ENCODE measurements at regions not wholly inside any gene's neighbourhood (a gene's known extent, or its start where the extent isn't known, plus 50 kb on each side); places are given as distances from the start of the nearest gene placed in this dataset.

- H2AK5ac ChIP-seq (ENCODE audit: low read depth, low read length): no peak overlapping the region
- no peak overlapping the region for H3K4me3 ChIP-seq (ENCODE audit: low read length in 2 of 2)
- no peaks in the 10 kb centered on the region for H3K36me3 ChIP-seq (replicated peaks in 1 of 2; ENCODE audit: control insufficient read depth in 2 of 2, insufficient read depth in 2 of 2, low read length in 2 of 2)
- no peak overlapping the region for H3K4me2 ChIP-seq (ENCODE audit: insufficient read depth, low read length, poor library complexity, severe bottlenecking)
- no peak overlapping the region for H3K14ac ChIP-seq (ENCODE audit: low read length)
- peaks cover 0 to 2% of the 10 kb centered on the region in 2 donors for H3K4me1 ChIP-seq (ENCODE audit: control insufficient read depth in 2 of 2, insufficient read depth in 1 of 2, low read depth in 1 of 2, low read length in 2 of 2)
- H4K91ac ChIP-seq (ENCODE audit: low read depth, low read length, poor library complexity): no peak overlapping the region
- H3K9me3 ChIP-seq (replicated peaks in 1 of 2; ENCODE audit: control insufficient read depth in 2 of 2, insufficient read depth in 1 of 2, low read depth in 1 of 2, low read length in 2 of 2): peaks cover 0 to 3% of the 10 kb centered on the region in 2 donors
- WGBS, 2 donors (ENCODE audit: extremely low coverage in 2 of 2, insufficient read length in 2 of 2, insufficient replicate concordance in 1 of 2): no CpG with 5 or more reads among the region's 2 CpGs
- no peak overlapping the region for H2AFZ ChIP-seq (ENCODE audit: low read length)
- H2BK12ac ChIP-seq (ENCODE audit: low read length): no peak overlapping the region
- no peak overlapping the region for H3K27ac ChIP-seq (replicated peaks; ENCODE audit: low read length)
- H3K79me1 ChIP-seq (ENCODE audit: low read depth, low read length): no peaks in the 10 kb centered on the region
- no peak overlapping the region for H3K23ac ChIP-seq (ENCODE audit: low read depth, low read length, poor library complexity)
- no peaks in the 10 kb centered on the region for H3K27me3 ChIP-seq (ENCODE audit: control insufficient read depth in 3 of 3, insufficient read depth in 3 of 3, low read depth in 1 of 3, low read length in 3 of 3)
- H3K4ac ChIP-seq (ENCODE audit: low read length): no peak overlapping the region
- no peak overlapping the region for H3K9ac ChIP-seq (ENCODE audit: low read depth, low read length, poor library complexity)
- H2BK5ac ChIP-seq (ENCODE audit: low read length): no peak overlapping the region
- H3K18ac ChIP-seq (ENCODE audit: low read length): no peak overlapping the region
- no peak overlapping the region for H2BK120ac ChIP-seq (ENCODE audit: low read depth, low read length)
- no peak overlapping the region for H2BK15ac ChIP-seq (ENCODE audit: low read length)
- no peak for DNase-seq (ENCODE audit: low spot score)
- H4K8ac ChIP-seq (ENCODE audit: low read depth, low read length): no peak overlapping the region
Measured at GRCh38 chr2:216970359-216970915, 110.6 kb upstream of the TNP1 start.

DNA sequence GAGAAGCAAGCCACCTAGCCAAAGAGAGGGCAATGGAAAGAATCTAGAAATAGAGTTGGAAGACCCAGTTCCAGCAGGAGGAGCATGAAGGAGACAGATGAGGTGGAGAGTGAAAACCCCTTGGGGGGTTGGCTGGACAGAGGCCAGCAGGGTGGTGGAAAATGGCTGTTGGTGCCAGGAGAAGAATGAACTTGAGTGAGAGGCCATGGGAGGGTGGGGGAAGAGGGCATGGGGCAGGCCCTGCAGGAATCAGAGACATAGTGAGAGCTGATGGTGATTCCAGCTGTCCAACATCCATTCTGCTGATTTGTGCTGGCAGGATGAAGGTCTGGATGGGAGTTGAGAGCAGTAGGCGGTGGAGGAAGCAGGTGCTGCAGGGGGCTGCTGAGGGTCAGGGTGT lies 108.0 kb upstream of the TNP1 start:
- no peak overlapping the region for H3K14ac ChIP-seq (ENCODE audit: low read length)
- H3K27me3 ChIP-seq (ENCODE audit: control insufficient read depth in 3 of 3, insufficient read depth in 3 of 3, low read depth in 1 of 3, low read length in 3 of 3): no peaks in the 10 kb centered on the region
- H3K9ac ChIP-seq (ENCODE audit: low read depth, low read length, poor library complexity): no peak overlapping the region
- DNase-seq (ENCODE audit: low spot score): no peak
- no peak overlapping the region for H3K4me2 ChIP-seq (ENCODE audit: insufficient read depth, low read length, poor library complexity, severe bottlenecking)
- H3K23ac ChIP-seq (ENCODE audit: low read depth, low read length, poor library complexity): no peak overlapping the region
- no peak overlapping the region for H2BK5ac ChIP-seq (ENCODE audit: low read length)
- H2AK5ac ChIP-seq (ENCODE audit: low read depth, low read length): no peak overlapping the region
- no peaks in the 10 kb centered on the region for H3K36me3 ChIP-seq (replicated peaks in 1 of 2; ENCODE audit: control insufficient read depth in 2 of 2, insufficient read depth in 2 of 2, low read length in 2 of 2)
- H2AFZ ChIP-seq (ENCODE audit: low read length): no peak overlapping the region
- H2BK15ac ChIP-seq (ENCODE audit: low read length): no peak overlapping the region
- no peaks in the 10 kb centered on the region for H3K79me1 ChIP-seq (ENCODE audit: low read depth, low read length)
- no peak overlapping the region for H4K91ac ChIP-seq (ENCODE audit: low read depth, low read length, poor library complexity)
- no peak overlapping the region for H4K8ac ChIP-seq (ENCODE audit: low read depth, low read length)
- no peak overlapping the region for H3K18ac ChIP-seq (ENCODE audit: low read length)
- H3K27ac ChIP-seq (replicated peaks; ENCODE audit: low read length): no peak overlapping the region
- no peak overlapping the region for H2BK120ac ChIP-seq (ENCODE audit: low read depth, low read length)
- no peak overlapping the region for H2BK12ac ChIP-seq (ENCODE audit: low read length)
- no CpG with 5 or more reads among the region's 1 CpG for WGBS, 2 donors (ENCODE audit: extremely low coverage in 2 of 2, insufficient read length in 2 of 2, insufficient replicate concordance in 1 of 2)
- no peak overlapping the region for H3K4ac ChIP-seq (ENCODE audit: low read length)
- H3K4me3 ChIP-seq (ENCODE audit: low read length in 2 of 2): no peak overlapping the region
- peaks cover 0 to 3% of the 10 kb centered on the region in 2 donors for H3K9me3 ChIP-seq (replicated peaks in 1 of 2; ENCODE audit: control insufficient read depth in 2 of 2, insufficient read depth in 1 of 2, low read depth in 1 of 2, low read length in 2 of 2)
- H3K4me1 ChIP-seq (ENCODE audit: control insufficient read depth in 2 of 2, insufficient read depth in 1 of 2, low read depth in 1 of 2, low read length in 2 of 2): no peaks in the 10 kb centered on the region

DNA sequence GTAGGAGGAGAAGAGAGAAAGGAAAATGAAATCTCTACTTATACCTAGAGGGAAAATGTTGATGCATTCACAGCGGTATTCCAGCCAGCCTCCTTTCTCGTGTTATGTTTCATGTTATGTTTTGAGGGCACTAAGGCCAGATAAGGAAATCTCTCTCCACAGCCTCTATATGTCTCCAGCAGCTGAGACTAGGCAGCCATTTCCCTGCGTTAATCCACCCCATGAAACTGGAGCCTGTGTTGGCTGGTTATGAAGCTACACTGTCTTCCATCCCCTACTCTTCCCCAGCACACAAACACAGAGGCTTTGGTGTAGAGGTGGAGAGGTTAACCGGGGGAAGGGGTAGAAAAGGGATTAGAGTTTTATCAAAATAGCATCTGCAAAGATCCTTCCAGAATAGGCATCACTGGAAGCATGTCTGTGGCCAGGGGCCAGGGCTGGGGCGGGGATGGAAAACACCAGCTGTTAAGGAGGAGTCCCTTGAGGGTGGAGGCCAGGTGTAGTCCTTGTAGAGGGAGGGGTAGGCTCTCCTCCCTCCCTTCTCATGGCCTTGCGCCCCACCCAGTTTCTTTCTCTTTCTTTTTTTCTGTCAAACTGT lies 100.9 kb upstream of the TNP1 start:
- no peak overlapping the region for H3K4me2 ChIP-seq (ENCODE audit: insufficient read depth, low read length, poor library complexity, severe bottlenecking)
- no peak overlapping the region for H3K27ac ChIP-seq (replicated peaks; ENCODE audit: low read length)
- H2BK120ac ChIP-seq (ENCODE audit: low read depth, low read length): no peak overlapping the region
- H2BK12ac ChIP-seq (ENCODE audit: low read length): no peak overlapping the region
- peaks cover 0 to 2% of the 10 kb centered on the region in 2 donors for H3K4me1 ChIP-seq (ENCODE audit: control insufficient read depth in 2 of 2, insufficient read depth in 1 of 2, low read depth in 1 of 2, low read length in 2 of 2)
- H3K23ac ChIP-seq (ENCODE audit: low read depth, low read length, poor library complexity): no peak overlapping the region
- H3K14ac ChIP-seq (ENCODE audit: low read length): no peak overlapping the region
- no peaks in the 10 kb centered on the region for H3K27me3 ChIP-seq (ENCODE audit: control insufficient read depth in 3 of 3, insufficient read depth in 3 of 3, low read depth in 1 of 3, low read length in 3 of 3)
- H4K91ac ChIP-seq (ENCODE audit: low read depth, low read length, poor library complexity): no peak overlapping the region
- H3K79me1 ChIP-seq (ENCODE audit: low read depth, low read length): no peaks in the 10 kb centered on the region
- no peaks in the 10 kb centered on the region for H3K36me3 ChIP-seq (replicated peaks in 1 of 2; ENCODE audit: control insufficient read depth in 2 of 2, insufficient read depth in 2 of 2, low read length in 2 of 2)
- H2AK5ac ChIP-seq (ENCODE audit: low read depth, low read length): no peak overlapping the region
- H2BK15ac ChIP-seq (ENCODE audit: low read length): no peak overlapping the region
- H3K9ac ChIP-seq (ENCODE audit: low read depth, low read length, poor library complexity): no peak overlapping the region
- peak overlapping the region; percentile 41 for H2AFZ ChIP-seq (ENCODE audit: low read length)
- H3K4me3 ChIP-seq (ENCODE audit: low read length in 2 of 2): no peak overlapping the region
- peaks cover 0 to 9% of the 10 kb centered on the region in 2 donors for H3K9me3 ChIP-seq (replicated peaks in 1 of 2; ENCODE audit: control insufficient read depth in 2 of 2, insufficient read depth in 1 of 2, low read depth in 1 of 2, low read length in 2 of 2)
- WGBS, 2 donors (ENCODE audit: extremely low coverage in 2 of 2, insufficient read length in 2 of 2, insufficient replicate concordance in 1 of 2): no CpG with 5 or more reads among the region's 6 CpGs
- H2BK5ac ChIP-seq (ENCODE audit: low read length): no peak overlapping the region
- H3K18ac ChIP-seq (ENCODE audit: low read length): no peak overlapping the region
- no peak overlapping the region for H4K8ac ChIP-seq (ENCODE audit: low read depth, low read length)
- DNase-seq (ENCODE audit: low spot score): no peak
- H3K4ac ChIP-seq (ENCODE audit: low read length): no peak overlapping the region

DNA sequence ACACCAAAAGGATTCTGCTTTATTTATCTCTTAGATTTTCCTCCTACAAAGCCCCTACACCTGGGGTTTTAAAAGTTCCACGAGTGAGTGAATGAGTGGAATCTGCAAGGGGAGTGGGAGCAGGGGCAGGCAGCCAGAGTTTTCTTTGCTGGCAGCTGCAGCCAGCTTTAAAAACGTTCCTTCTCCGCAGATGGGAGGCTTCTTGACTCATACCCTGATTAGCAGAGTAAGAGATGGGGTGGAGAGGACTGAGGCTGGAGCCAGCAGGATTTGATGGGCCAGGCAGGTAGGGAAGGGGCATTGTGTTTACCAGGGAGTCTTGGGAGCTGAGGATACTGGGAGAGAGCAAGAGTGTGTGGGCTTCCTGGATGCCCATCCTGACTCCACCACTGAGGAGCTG lies 99.6 kb upstream of the TNP1 start:
- Histone ChIP-seq H4K8ac (ENCODE audit: low read depth, low read length) (no peak overlapping the region), H3K23ac (ENCODE audit: low read depth, low read length, poor library complexity) (no peak overlapping the region), H2BK5ac (ENCODE audit: low read length) (no peak overlapping the region), H2BK120ac (ENCODE audit: low read depth, low read length) (no peak overlapping the region), H2BK15ac (ENCODE audit: low read length) (no peak overlapping the region), H2AK5ac (ENCODE audit: low read depth, low read length) (no peak overlapping the region), H3K9me3 (replicated peaks in 1 of 2; ENCODE audit: control insufficient read depth in 2 of 2, insufficient read depth in 1 of 2, low read depth in 1 of 2, low read length in 2 of 2) (peaks cover 0 to 22% of the 10 kb centered on the region in 2 donors), H3K4me1 (ENCODE audit: control insufficient read depth in 2 of 2, insufficient read depth in 1 of 2, low read depth in 1 of 2, low read length in 2 of 2) (peaks cover 0 to 2% of the 10 kb centered on the region in 2 donors), H3K4me2 (ENCODE audit: insufficient read depth, low read length, poor library complexity, severe bottlenecking) (no peak overlapping the region), H3K18ac (ENCODE audit: low read length) (no peak overlapping the region), H3K4ac (ENCODE audit: low read length) (no peak overlapping the region), H3K27ac (replicated peaks; ENCODE audit: low read length) (no peak overlapping the region), H4K91ac (ENCODE audit: low read depth, low read length, poor library complexity) (no peak overlapping the region), H2AFZ (ENCODE audit: low read length) (peak overlapping the region; percentile 74), H3K9ac (ENCODE audit: low read depth, low read length, poor library complexity) (no peak overlapping the region), H3K14ac (ENCODE audit: low read length) (no peak overlapping the region), H3K79me1 (ENCODE audit: low read depth, low read length) (no peaks in the 10 kb centered on the region), H3K36me3 (replicated peaks in 1 of 2; ENCODE audit: control insufficient read depth in 2 of 2, insufficient read depth in 2 of 2, low read length in 2 of 2) (no peaks in the 10 kb centered on the region), H3K4me3 (ENCODE audit: low read length in 2 of 2) (no peak overlapping the region), H2BK12ac (ENCODE audit: low read length) (no peak overlapping the region), H3K27me3 (ENCODE audit: control insufficient read depth in 3 of 3, insufficient read depth in 3 of 3, low read depth in 1 of 3, low read length in 3 of 3) (no peaks in the 10 kb centered on the region)
- WGBS, 2 donors (ENCODE audit: extremely low coverage in 2 of 2, insufficient read length in 2 of 2, insufficient replicate concordance in 1 of 2): no CpG with 5 or more reads among the region's 3 CpGs
- DNase-seq (ENCODE audit: low spot score): no peak

Data from neuronal stem cell (in vitro differentiated cells).